Activated CD8-positive, alpha-beta memory T cell treated with anti-CD3 and anti-CD28 coated beads for 36 hours (primary cell): ENCODE measurements at regions not wholly inside any gene's neighbourhood (a gene's known extent, or its start where the extent isn't known, plus 50 kb on each side); places are given as distances from the start of the nearest gene placed in this dataset.
"Not testable (repeated sequence)": the region's sequence is repeated elsewhere in the genome, so short reads cannot be mapped to it uniquely, and the experiment has no call there.

Experiments used
- CTCF ChIA-PET: fragments of 350-600 bp; sonication (Branson Sonifier 250); formaldehyde crosslinking; loops from one replicate; lab custom pipeline; 2021; ENCODE audit warnings: antibody characterized with exemption; lab: Charles Lee
- POLR2A ChIA-PET: fragments of 350-600 bp; sonication (Branson Sonifier 250); formaldehyde crosslinking; loops from one replicate; lab custom pipeline; 2021; ENCODE audit warnings: antibody characterized with exemption; lab: Charles Lee

GRCh38 chr16:80008857-80009256, 408.3 kb upstream of the MAF start:
- ChIA-PET CTCF (no interaction called here), POLR2A (no interaction called here)

GRCh38 chr16:80007231-80007630, 406.7 kb upstream of the MAF start:
- POLR2A ChIA-PET = no interaction called here
- CTCF ChIA-PET = no interaction called here

GRCh38 chr16:80006241-80007215, 406.0 kb upstream of the MAF start:
- ChIA-PET CTCF (interaction anchor here (0.7 kb wide), 1 partner anchor 111 kb away, joined by 3 read pairs; no protein-coding TSS in a partner anchor), POLR2A (no interaction called here)

GRCh38 chr16:80004113-80004512, 403.6 kb upstream of the MAF start:
- ChIA-PET CTCF (no interaction called here), POLR2A (no interaction called here)

GRCh38 chr16:80002261-80002660, 401.7 kb upstream of the MAF start:
- POLR2A ChIA-PET = no interaction called here
- CTCF ChIA-PET = interaction anchor here (1.2 kb wide), 1 partner anchor 334 kb away, joined by 3 read pairs; no protein-coding TSS in a partner anchor

- CTCF ChIA-PET = interaction anchor here (0.7 to 1.0 kb wide), 2 partner anchors 14 to 177 kb away, joined by 3 to 5 read pairs; no protein-coding TSS in a partner anchor
- POLR2A ChIA-PET = no interaction called here
These were observed 397.6 kb upstream of the MAF start for GRCh38 chr16:79998143-79998542.

GRCh38 chr16:79997257-79997656, 396.7 kb upstream of the MAF start:
- ChIA-PET POLR2A (no interaction called here), CTCF (no interaction called here)

GRCh38 chr16:79996321-79996720, 395.8 kb upstream of the MAF start:
- ChIA-PET CTCF (no interaction called here), POLR2A (no interaction called here)

GRCh38 chr16:79995315-79995714, 394.8 kb upstream of the MAF start:
- ChIA-PET POLR2A (no interaction called here), CTCF (no interaction called here)

- ChIA-PET POLR2A (no interaction called here), CTCF (interaction anchor here (0.5 kb wide), 1 partner anchor 710 kb away, joined by 3 read pairs; no protein-coding TSS in a partner anchor)
These were observed 393.9 kb upstream of the MAF start for GRCh38 chr16:79994418-79994817.

- ChIA-PET CTCF (no interaction called here), POLR2A (no interaction called here)
These were observed 393.2 kb upstream of the MAF start for GRCh38 chr16:79993629-79994209.

- ChIA-PET POLR2A (no interaction called here), CTCF (no interaction called here)
These were observed 391.4 kb upstream of the MAF start for GRCh38 chr16:79991969-79992368.

- ChIA-PET CTCF (no interaction called here), POLR2A (no interaction called here)
These were observed 388.2 kb upstream of the MAF start for GRCh38 chr16:79988721-79989220.

- CTCF ChIA-PET = no interaction called here
- POLR2A ChIA-PET = no interaction called here
These were observed 387.6 kb upstream of the MAF start for GRCh38 chr16:79988089-79988488.

- CTCF ChIA-PET = interaction anchor here (0.5 kb wide), 1 partner anchor 1298 kb away, joined by 3 read pairs; no protein-coding TSS in a partner anchor
These were observed 385.8 kb upstream of the MAF start for GRCh38 chr16:79986352-79986751.

GRCh38 chr16:79985606-79986005, 385.1 kb upstream of the MAF start:
- ChIA-PET CTCF (no interaction called here), POLR2A (no interaction called here)

More at GRCh38 chr16:79986352-79986751, 385.8 kb upstream of the MAF start:
- POLR2A ChIA-PET = interaction anchor here (0.6 kb wide), 1 partner anchor 353 kb away, joined by 4 read pairs; no protein-coding TSS in a partner anchor

GRCh38 chr16:79984149-79984548, 383.6 kb upstream of the MAF start:
- CTCF ChIA-PET, POLR2A ChIA-PET: not testable (repeated sequence)

- POLR2A ChIA-PET = no interaction called here
- CTCF ChIA-PET = no interaction called here
These were observed 382.3 kb upstream of the MAF start for GRCh38 chr16:79982862-79983261.

- POLR2A ChIA-PET = no interaction called here
These were observed 381.8 kb upstream of the MAF start for GRCh38 chr16:79982361-79982760.

GRCh38 chr16:79981814-79982213, 381.3 kb upstream of the MAF start:
- CTCF ChIA-PET = no interaction called here
- POLR2A ChIA-PET = no interaction called here

More at GRCh38 chr16:79982361-79982760, 381.8 kb upstream of the MAF start:
- CTCF ChIA-PET = no interaction called here
